ENCODE measurements at regions not wholly inside any gene's neighbourhood (a gene's known extent, or its start where the extent isn't known, plus 50 kb on each side); places are given as distances from the start of the nearest gene placed in this dataset.

- Histone ChIP-seq H3K4me3 (no peak overlapping the region), H3K4me1 (ENCODE audit: control insufficient read depth in 5 of 5, insufficient read depth in 5 of 5, low read length in 5 of 5) (peaks cover 0 to 16% (median 0%) of the 10 kb centered on the region in 5 donors), H3K9me3 (ENCODE audit: control insufficient read depth in 4 of 4, insufficient read depth in 3 of 4, low read length in 3 of 4) (no peaks in the 10 kb centered on the region), H3K36me3 (ENCODE audit: control insufficient read depth in 4 of 4, insufficient read depth in 4 of 4, low read length in 4 of 4) (no peaks in the 10 kb centered on the region), H3K27me3 (ENCODE audit: control insufficient read depth in 3 of 3, insufficient read depth in 3 of 3, low read length in 2 of 3) (no peaks in the 10 kb centered on the region), H3K9ac (ENCODE audit: insufficient read depth in 1 of 2, low read length in 2 of 2) (no peak overlapping the region), H3K27ac (ENCODE audit: low read depth in 1 of 2, low read length in 1 of 2) (no peak overlapping the region)
- ATAC-seq (ENCODE audit: insufficient read depth, low FRiP score) (no peak), DNase-seq (no peak)
- TF ChIP-seq CTCF (IDR thresholded peaks at IDR 0.05; ENCODE audit: control extremely low read depth, extremely low read depth) = no peak
- WGBS, 2 donors = 26 to 48% methylated on average over 5 of the region's 5 CpGs
Measured at GRCh38 chr9:7974335-7974960, 174.9 kb upstream of the DMAC1 start.

GRCh38 chr9:7973123-7973522 is 173.5 kb upstream of the DMAC1 start:
- DNase-seq = no peak
- Histone ChIP-seq H3K4me3 (no peak overlapping the region), H3K27ac (ENCODE audit: low read depth in 1 of 2, low read length in 1 of 2) (no peak overlapping the region), H3K27me3 (ENCODE audit: control insufficient read depth in 3 of 3, insufficient read depth in 3 of 3, low read length in 2 of 3) (no peaks in the 10 kb centered on the region), H3K4me1 (ENCODE audit: control insufficient read depth in 5 of 5, insufficient read depth in 5 of 5, low read length in 5 of 5) (peaks cover 0 to 16% (median 0%) of the 10 kb centered on the region in 5 donors), H3K9me3 (ENCODE audit: control insufficient read depth in 4 of 4, insufficient read depth in 3 of 4, low read length in 3 of 4) (no peaks in the 10 kb centered on the region), H3K36me3 (ENCODE audit: control insufficient read depth in 4 of 4, insufficient read depth in 4 of 4, low read length in 4 of 4) (no peaks in the 10 kb centered on the region), H3K9ac (ENCODE audit: insufficient read depth in 1 of 2, low read length in 2 of 2) (no peak overlapping the region)
- no peak for TF ChIP-seq CTCF (IDR thresholded peaks at IDR 0.05; ENCODE audit: control extremely low read depth, extremely low read depth)
- no peak for ATAC-seq (ENCODE audit: insufficient read depth, low FRiP score)
- WGBS, 2 donors = 81 to 87% methylated on average over 5 of the region's 5 CpGs

- Histone ChIP-seq H3K36me3 (ENCODE audit: control insufficient read depth in 4 of 4, insufficient read depth in 4 of 4, low read length in 4 of 4) (no peaks in the 10 kb centered on the region), H3K27me3 (ENCODE audit: control insufficient read depth in 3 of 3, insufficient read depth in 3 of 3, low read length in 2 of 3) (peaks cover 0 to 1% (median 0%) of the 10 kb centered on the region in 3 donors), H3K4me3 (no peak overlapping the region), H3K9me3 (ENCODE audit: control insufficient read depth in 4 of 4, insufficient read depth in 3 of 4, low read length in 3 of 4) (no peaks in the 10 kb centered on the region), H3K27ac (ENCODE audit: low read depth in 1 of 2, low read length in 1 of 2) (no peak overlapping the region), H3K9ac (ENCODE audit: insufficient read depth in 1 of 2, low read length in 2 of 2) (no peak overlapping the region), H3K4me1 (ENCODE audit: control insufficient read depth in 5 of 5, insufficient read depth in 5 of 5, low read length in 5 of 5) (peaks cover 0 to 22% (median 0%) of the 10 kb centered on the region in 5 donors)
- DNase-seq (peak; percentile 35 to 91 (median 84)), ATAC-seq (ENCODE audit: insufficient read depth, low FRiP score) (no peak)
- 39 to 61% methylated on average over 4 of the region's 4 CpGs for WGBS, 2 donors
- no peak for TF ChIP-seq CTCF (IDR thresholded peaks at IDR 0.05; ENCODE audit: control extremely low read depth, extremely low read depth)
Measured at GRCh38 chr9:7970681-7971330, 171.2 kb upstream of the DMAC1 start.

Data from lung (tissue), 11 donors.